Daoy (cell line): ENCODE measurements at regions not wholly inside any gene's neighbourhood (a gene's known extent, or its start where the extent isn't known, plus 50 kb on each side); places are given as distances from the start of the nearest gene placed in this dataset.
"Not testable (repeated sequence)": the region's sequence is repeated elsewhere in the genome, so short reads cannot be mapped to it uniquely, and the experiment has no call there.

Experiments used
- DNase-seq: peaks from one replicate; pipeline ENCODE4 v3.0.0-alpha.2; 2015; ENCODE audit warnings: low read depth

DNA sequence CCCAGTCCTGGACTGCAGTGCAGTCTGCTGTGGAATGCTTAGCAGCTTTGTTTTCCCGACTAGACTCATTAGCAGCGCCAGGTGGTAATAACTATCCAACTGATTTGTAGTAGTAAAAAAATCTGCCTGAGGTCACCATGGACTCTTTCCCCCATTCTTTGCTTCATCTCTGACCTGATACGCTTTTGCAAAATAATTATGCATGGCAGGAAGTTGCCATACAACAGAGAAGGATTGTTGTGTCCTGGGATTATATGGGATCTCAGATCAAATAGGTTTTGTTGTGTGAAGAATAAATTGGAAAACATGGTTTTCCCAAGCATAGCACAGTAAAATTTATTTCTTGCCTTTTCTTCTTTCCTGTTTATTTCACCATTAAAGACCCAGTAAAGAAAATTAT, 72.4 kb upstream of the ATP5MC3 start:
- no peak for DNase-seq

DNA sequence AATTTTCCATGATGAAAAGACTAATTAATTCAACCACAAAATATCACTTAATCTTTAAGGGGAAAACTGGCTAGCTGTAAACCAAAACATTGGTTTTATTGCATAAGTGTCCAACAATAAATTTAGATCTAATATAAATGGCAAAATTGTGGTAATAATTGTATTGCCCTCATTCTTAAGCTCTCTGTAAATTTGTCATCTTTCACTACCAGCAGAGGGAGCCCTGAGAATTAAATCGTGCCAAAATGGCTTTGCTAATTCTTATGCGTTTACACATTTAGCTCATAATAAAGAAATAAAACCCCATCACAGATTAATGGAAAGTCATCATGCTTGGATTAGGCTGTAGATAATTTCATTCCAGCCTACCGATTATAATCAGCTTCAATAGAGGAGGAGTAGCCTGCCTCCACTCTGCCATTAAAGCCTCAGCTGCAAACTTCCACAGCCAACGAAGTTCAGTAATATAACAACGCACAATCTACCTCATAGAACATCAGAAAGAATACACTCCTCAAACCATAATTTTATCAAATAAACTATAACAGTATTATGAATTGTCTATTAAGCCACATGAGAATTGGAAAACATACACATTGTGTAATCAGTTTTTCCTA, 70.0 kb upstream of the ATP5MC3 start:
- no peak for DNase-seq

DNA sequence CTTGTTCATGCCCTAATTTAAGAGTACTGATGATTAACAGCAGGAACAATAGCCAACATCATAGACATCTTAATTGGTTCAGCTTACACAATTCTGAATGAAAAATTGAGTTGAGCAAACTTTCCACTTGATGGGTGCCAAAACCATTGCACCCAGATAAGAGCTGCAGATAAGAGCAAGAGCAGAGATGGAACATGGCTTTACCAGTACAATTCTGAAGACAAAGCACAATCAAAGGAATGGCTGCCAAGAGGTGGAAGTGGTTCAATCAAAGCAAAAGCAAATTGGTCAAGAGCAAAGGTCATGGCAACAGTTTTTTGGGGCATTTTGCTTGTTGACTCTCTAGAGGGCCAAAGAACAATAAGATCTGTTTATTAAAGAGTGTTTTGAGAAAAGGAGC, 65.6 kb upstream of the ATP5MC3 start:
- no peak for DNase-seq

DNA sequence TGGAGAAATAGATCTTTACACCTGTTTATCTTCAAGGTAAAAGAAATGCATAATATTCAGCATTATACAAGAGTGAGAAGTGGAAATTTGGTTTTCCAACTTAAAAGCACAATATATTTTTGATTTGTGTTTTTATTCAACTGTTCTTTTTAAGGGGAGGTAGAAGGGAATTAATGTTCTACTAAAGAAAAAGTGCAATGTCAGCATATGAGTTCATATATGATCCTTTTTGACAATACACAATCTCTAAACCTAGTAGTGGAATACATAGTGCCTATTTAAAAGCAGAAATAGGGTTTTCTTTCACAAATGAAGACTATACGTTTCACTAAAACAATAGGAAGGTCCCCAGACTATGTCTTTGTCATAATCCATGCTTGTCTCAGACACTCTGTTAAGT, 63.2 kb upstream of the ATP5MC3 start:
- DNase-seq = no peak

DNA sequence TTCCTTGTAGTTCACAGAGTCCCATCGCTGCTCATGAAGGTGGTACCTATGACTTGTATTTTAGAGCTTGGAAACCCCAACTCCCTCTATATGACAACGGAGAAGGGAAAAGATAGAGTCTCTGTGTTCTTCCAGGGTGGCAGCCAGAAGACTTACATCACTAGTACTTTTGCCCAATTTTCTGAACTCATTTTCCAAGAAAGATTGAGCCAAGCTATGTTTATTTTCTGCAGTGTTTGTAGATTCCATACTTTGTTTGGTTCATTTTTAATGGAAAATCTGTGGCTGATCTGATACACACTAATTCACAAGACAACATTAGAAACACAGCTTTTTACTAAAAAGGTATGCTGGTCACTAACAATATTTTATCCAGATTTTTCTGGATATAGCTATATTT, 60.2 kb upstream of the ATP5MC3 start:
- DNase-seq = no peak

DNA sequence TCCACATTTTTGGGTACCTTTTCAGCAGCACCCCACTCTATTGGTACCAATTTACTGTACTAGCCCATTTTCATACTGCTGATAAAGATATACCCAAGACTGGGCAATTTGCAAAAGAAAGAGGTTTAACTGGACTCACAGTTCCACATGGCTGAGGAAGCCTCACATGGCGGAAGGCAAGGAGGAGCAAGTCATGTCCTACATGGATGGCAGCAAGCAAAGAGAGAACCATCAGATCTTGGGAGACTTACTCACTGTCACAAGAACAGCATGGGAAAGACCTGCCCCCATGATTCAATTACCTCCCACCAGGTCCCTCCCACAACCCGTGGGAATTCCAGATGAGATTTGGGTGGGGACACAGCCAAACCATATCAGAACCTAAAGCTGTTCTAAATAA, 58.5 kb upstream of the ATP5MC3 start:
- DNase-seq = not testable (repeated sequence)

DNA sequence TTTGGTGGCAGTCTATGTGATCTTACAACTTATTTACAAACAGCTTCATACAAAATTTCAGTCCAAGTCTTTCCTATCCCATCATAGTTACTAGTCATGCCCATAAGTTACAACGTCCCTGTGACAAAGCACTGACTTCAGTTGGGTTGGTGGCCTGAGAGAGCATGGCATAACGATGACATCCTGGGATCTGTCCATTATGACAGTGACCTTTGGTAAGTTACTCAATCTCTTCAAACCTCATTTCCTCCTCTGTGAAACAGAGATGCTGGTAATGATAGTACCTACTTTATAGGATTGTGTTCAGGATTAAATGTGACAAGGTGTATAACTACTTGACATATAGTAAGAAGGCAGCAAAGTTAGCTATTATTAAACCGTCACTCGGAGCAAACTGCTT, 55.4 kb upstream of the ATP5MC3 start:
- DNase-seq = no peak

DNA sequence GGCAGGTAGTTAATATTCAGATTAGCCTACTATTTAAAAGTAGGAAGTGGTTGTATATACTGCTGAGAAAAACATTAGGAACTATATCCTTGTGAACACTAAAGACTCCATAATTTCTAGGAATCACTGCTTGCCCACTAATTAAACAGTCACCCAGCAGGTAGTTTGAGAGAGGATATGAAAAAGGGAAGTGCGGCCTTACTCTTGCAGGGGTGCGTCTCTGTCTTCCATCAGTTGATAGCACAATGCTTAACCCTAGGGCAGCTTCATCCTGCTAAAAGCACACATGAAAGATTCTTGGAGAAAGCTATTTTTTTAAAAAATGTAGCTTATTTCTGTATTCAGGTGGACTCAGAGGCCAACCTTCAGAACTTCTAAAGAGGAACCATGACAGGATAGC, 53.1 kb upstream of the ATP5MC3 start:
- no peak for DNase-seq

DNA sequence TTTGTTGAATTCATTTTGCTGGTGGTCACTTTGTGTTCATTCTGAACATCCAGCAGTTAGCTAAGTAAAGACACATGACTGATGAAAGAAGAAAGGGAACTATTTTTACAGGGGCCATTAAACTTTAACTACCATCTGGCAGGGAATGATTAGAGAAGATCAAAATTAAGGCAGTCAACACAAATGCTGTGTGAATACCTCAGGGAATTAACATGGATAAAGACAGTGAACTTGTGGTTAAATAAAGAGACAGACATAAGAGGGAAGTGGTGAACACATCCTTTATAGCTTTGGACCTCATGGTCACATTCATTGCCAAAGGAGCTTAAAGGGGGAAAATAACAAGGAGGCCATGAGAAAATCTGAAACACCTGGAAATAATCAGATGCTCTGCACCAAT, 52.6 kb upstream of the ATP5MC3 start:
- DNase-seq = no peak

DNA sequence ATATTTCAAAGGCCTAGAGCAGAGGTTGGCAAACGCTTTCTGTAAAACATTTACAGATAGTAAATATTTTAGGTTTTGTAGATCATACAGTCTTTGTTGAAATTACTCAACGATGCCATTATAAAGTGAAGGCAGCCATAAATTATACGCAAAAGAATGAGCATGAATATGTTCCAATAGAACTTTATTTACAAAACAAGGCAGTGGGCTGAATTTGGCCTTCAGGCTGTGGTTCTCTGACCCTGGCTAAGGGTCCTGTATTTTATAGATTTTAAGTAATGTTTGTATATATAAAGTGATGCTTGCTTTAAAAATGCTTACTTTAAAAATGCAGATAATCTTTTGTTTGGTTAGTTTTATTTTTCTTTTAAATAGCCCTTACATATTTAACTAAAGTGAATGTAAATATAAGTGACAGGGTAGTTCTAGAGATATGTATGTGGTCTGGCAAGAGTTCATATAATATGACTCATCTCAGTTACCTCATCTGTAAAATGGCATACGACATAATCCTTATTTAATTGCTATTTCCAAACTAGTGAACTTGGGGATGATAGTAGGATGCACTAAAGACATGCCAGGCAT, 51.7 kb upstream of the ATP5MC3 start:
- peak; percentile 51 for DNase-seq
